ENCODE measurements at regions not wholly inside any gene's neighbourhood (a gene's known extent, or its start where the extent isn't known, plus 50 kb on each side); places are given as distances from the start of the nearest gene placed in this dataset.
"Not testable (repeated sequence)": the region's sequence is repeated elsewhere in the genome, so short reads cannot be mapped to it uniquely, and the experiment has no call there.

GRCh38 chr3:20836801-20837200 lies 650.8 kb upstream of the SGO1 start:
- TF ChIP-seq FOXK2 (IDR thresholded peaks at IDR 0.05) (no peak), ARNT (IDR thresholded peaks at IDR 0.05) (no peak), SUZ12 (IDR thresholded peaks at IDR 0.05) (no peak), ZNF384 (IDR thresholded peaks at IDR 0.05) (no peak), SP1 (IDR thresholded peaks at IDR 0.05) (no peak)
- DNase-seq (ENCODE audit: extremely low spot score) = no peak
- POLR2A ChIA-PET = no interaction called here
- CTCF ChIA-PET = no interaction called here

DNA sequence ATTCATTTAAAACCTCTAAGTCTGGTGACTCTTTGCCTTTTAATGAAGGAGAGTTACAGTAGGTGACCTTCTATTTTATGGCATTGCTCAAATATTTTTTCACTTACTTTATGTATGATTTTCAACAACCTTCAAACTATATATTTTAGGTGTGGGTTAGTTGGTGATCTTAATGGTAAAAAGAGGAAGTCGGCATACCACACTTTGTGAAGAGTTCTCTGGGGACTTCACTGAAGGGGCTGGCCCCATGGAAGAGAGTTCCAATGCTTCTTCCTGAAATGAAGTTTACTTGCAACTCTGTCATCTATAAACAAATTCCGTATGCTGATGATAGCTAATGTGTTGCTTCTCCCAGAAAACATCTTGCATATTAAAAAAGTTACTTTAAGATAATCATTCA lies 647.0 kb upstream of the SGO1 start:
- TF ChIP-seq TARDBP (IDR thresholded peaks at IDR 0.05) = no peak
- TF ChIP-seq PKNOX1 (IDR thresholded peaks at IDR 0.05) = no peak
- TF ChIP-seq BHLHE40 (IDR thresholded peaks at IDR 0.05; ENCODE audit: borderline replicate concordance) = no peak
- TF ChIP-seq ZNF384 (IDR thresholded peaks at IDR 0.05) = no peak
- TF ChIP-seq FOXM1 (IDR thresholded peaks at IDR 0.05; ENCODE audit: borderline replicate concordance) = no peak
- TF ChIP-seq HDGF (IDR thresholded peaks at IDR 0.05; ENCODE audit: borderline replicate concordance) = no peak
- TF ChIP-seq LEF1 (IDR thresholded peaks at IDR 0.05; ENCODE audit: borderline replicate concordance) = no peak
- TF ChIP-seq ARNT (IDR thresholded peaks at IDR 0.05) = no peak
- no peak for TF ChIP-seq SUZ12 (IDR thresholded peaks at IDR 0.05)
- TF ChIP-seq SP1 (IDR thresholded peaks at IDR 0.05) = no peak
- TF ChIP-seq FOXA1 (IDR thresholded peaks at IDR 0.05) = no peak
- no peak for TF ChIP-seq NFRKB (IDR thresholded peaks at IDR 0.05)
- TF ChIP-seq ELF4 (IDR thresholded peaks at IDR 0.05) = no peak
- no peak for TF ChIP-seq L3MBTL2 (conservative IDR thresholded peaks at IDR 0.05)
- TF ChIP-seq FOXK2 (IDR thresholded peaks at IDR 0.05) = no peak
- TF ChIP-seq CTBP1 (IDR thresholded peaks at IDR 0.05; ENCODE audit: borderline replicate concordance) = no peak
- CTCF ChIA-PET = no interaction called here
- no peak for DNase-seq (ENCODE audit: extremely low spot score)
- POLR2A ChIA-PET = no interaction called here

DNA sequence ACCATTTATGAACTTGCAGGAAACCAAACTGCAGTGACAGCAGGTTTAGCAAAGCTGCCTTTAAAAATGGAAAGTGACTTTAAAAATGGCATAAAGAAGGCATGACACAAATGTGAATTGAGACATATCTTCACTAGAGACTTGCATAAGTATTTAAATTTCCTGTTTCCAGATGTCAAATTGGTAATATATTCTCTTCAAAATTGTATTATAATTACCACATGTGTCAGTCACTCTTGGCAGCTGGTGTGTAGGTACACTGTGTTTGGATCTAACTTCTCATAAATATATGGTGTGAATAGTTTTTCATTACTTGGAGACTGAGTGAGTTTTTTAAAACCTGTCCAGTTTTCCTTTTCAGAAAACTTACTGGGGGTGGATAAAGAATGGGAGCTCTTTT lies 636.2 kb upstream of the SGO1 start:
- DNase-seq (ENCODE audit: extremely low spot score) = no peak
- ChIA-PET POLR2A (no interaction called here), CTCF (no interaction called here)
- TF ChIP-seq FOXM1 (IDR thresholded peaks at IDR 0.05; ENCODE audit: borderline replicate concordance) (no peak), PKNOX1 (IDR thresholded peaks at IDR 0.05) (no peak)

DNA sequence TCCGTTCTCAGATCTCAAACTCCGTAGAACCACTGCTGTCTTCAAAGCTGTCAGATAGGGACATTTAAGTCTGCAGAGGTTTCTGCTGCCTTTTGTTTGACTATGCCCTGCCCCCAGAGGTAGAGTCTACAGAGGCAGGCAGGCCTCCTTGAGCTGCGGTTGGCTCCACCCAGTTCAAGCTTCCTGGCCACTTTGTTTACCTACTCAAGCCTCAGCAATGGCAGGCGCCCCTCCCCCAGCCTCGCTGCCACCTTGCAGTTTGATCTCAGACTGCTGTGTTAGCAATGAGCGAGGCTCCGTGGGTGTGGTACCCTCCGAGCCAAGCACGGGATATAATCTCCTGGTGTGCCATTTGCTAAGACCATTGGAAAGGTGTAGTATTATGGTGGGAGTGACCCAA lies 634.9 kb upstream of the SGO1 start:
- CTCF ChIA-PET, POLR2A ChIA-PET: not testable (repeated sequence)

DNA sequence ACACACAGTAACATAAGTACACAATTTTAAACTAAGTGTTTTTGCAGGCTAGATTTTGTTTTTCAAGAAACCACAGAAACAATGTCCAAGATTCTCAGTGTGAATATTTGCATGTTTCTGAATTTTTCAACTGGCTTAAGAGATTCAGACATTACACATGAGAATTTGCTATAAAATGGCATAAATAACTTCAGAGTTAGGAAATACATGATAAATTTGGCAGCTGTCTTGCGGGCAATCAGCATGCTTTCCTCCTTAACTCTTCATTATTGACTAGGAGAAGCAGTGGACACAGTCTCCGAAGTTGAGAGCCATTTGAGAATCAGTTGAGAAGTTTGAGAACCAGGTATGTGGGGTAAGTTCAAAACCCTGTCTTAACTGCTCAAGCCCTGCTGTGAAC lies 625.6 kb upstream of the SGO1 start:
- ChIA-PET POLR2A (no interaction called here), CTCF (no interaction called here)

More for the DNA sequence above, 634.9 kb upstream of the SGO1 start:
- DNase-seq (ENCODE audit: extremely low spot score) = not testable (repeated sequence)

GRCh38 chr3:20811006-20811405 lies 625.0 kb upstream of the SGO1 start:
- TF ChIP-seq FOXA1 (IDR thresholded peaks at IDR 0.05) (no peak), LEF1 (IDR thresholded peaks at IDR 0.05; ENCODE audit: borderline replicate concordance) (no peak), PKNOX1 (IDR thresholded peaks at IDR 0.05) (no peak), TARDBP (IDR thresholded peaks at IDR 0.05) (no peak), ZNF384 (IDR thresholded peaks at IDR 0.05) (no peak), SUZ12 (IDR thresholded peaks at IDR 0.05) (no peak), FOXM1 (IDR thresholded peaks at IDR 0.05; ENCODE audit: borderline replicate concordance) (no peak), NFRKB (IDR thresholded peaks at IDR 0.05) (no peak), CTBP1 (IDR thresholded peaks at IDR 0.05; ENCODE audit: borderline replicate concordance) (no peak)
- CTCF ChIA-PET = no interaction called here
- no peak for DNase-seq (ENCODE audit: extremely low spot score)
- POLR2A ChIA-PET = no interaction called here

More for the DNA sequence above, 625.6 kb upstream of the SGO1 start:
- TF ChIP-seq PKNOX1 (IDR thresholded peaks at IDR 0.05) (no peak), CTBP1 (IDR thresholded peaks at IDR 0.05; ENCODE audit: borderline replicate concordance) (no peak), LEF1 (IDR thresholded peaks at IDR 0.05; ENCODE audit: borderline replicate concordance) (no peak), TARDBP (IDR thresholded peaks at IDR 0.05) (no peak), ELF4 (IDR thresholded peaks at IDR 0.05) (no peak), ARNT (IDR thresholded peaks at IDR 0.05) (no peak)
- DNase-seq (ENCODE audit: extremely low spot score) = no peak

- no peak for DNase-seq (ENCODE audit: extremely low spot score)
- ChIA-PET CTCF (no interaction called here), POLR2A (no interaction called here)
- TF ChIP-seq PKNOX1 (IDR thresholded peaks at IDR 0.05) = no peak
- TF ChIP-seq FOXA1 (IDR thresholded peaks at IDR 0.05) = no peak
- TF ChIP-seq ZNF384 (IDR thresholded peaks at IDR 0.05) = no peak
- no peak for TF ChIP-seq ARNT (IDR thresholded peaks at IDR 0.05)
- TF ChIP-seq SP1 (IDR thresholded peaks at IDR 0.05) = no peak
- TF ChIP-seq NFRKB (IDR thresholded peaks at IDR 0.05) = no peak
Observed at GRCh38 chr3:20810555-20810954, 624.5 kb upstream of the SGO1 start.

Measured in HEK293T (cell line).